GM19463 (cell line): ENCODE measurements at regions not wholly inside any gene's neighbourhood (a gene's known extent, or its start where the extent isn't known, plus 50 kb on each side); places are given as distances from the start of the nearest gene placed in this dataset.

Source experiments
- ATAC-seq: cut with Tn5 transposase; IDR thresholded peaks from one replicate; pipeline ENCODE4 v1.9.1; 2021; ENCODE audit warnings: mild to moderate bottlenecking, moderate library complexity; ENCODE audit not compliant: unreplicated experiment

- no peak for ATAC-seq
Measured at GRCh38 chr1:94620345-94621031, 78.9 kb upstream of the F3 start.

- no peak for ATAC-seq
Measured at GRCh38 chr1:94619731-94620130, 78.2 kb upstream of the F3 start.

GRCh38 chr1:94617957-94618739, 76.6 kb upstream of the F3 start:
- no peak for ATAC-seq

- ATAC-seq: no peak
Measured at GRCh38 chr1:94617134-94617805, 75.7 kb upstream of the F3 start.

- ATAC-seq: no peak
Measured at GRCh38 chr1:94616506-94616905, 74.9 kb upstream of the F3 start.

- ATAC-seq: no peak
Measured at GRCh38 chr1:94614996-94615395, 73.4 kb upstream of the F3 start.

- ATAC-seq: no peak
Measured at GRCh38 chr1:94614168-94614815, 72.7 kb upstream of the F3 start.

- ATAC-seq: no peak
Measured at GRCh38 chr1:94612525-94613204, 71.1 kb upstream of the F3 start.

GRCh38 chr1:94611681-94612475, 70.3 kb upstream of the F3 start:
- ATAC-seq: no peak

GRCh38 chr1:94609619-94610018, 68.1 kb upstream of the F3 start:
- ATAC-seq: no peak

- ATAC-seq: no peak
Measured at GRCh38 chr1:94608852-94609530, 67.4 kb upstream of the F3 start.

GRCh38 chr1:94608142-94608851, 66.7 kb upstream of the F3 start:
- no peak for ATAC-seq

- ATAC-seq: no peak
Measured at GRCh38 chr1:94607398-94607797, 65.8 kb upstream of the F3 start.

- ATAC-seq: no peak
Measured at GRCh38 chr1:94606471-94606870, 64.9 kb upstream of the F3 start.

- ATAC-seq: no peak
Measured at GRCh38 chr1:94603663-94604062, 62.1 kb upstream of the F3 start.

GRCh38 chr1:94602802-94603625, 61.5 kb upstream of the F3 start:
- ATAC-seq: no peak

- no peak for ATAC-seq
Measured at GRCh38 chr1:94602316-94602715, 60.8 kb upstream of the F3 start.

- ATAC-seq: no peak
Measured at GRCh38 chr1:94600556-94600955, 59.0 kb upstream of the F3 start.
